HG03520 (cell line): ENCODE measurements at regions not wholly inside any gene's neighbourhood (a gene's known extent, or its start where the extent isn't known, plus 50 kb on each side); places are given as distances from the start of the nearest gene placed in this dataset.

Experiments used
- ATAC-seq: cut with Tn5 transposase; IDR thresholded peaks from one replicate; pipeline ENCODE4 v1.9.1; 2021; ENCODE audit warnings: mild to moderate bottlenecking, moderate library complexity; ENCODE audit not compliant: unreplicated experiment

GRCh38 chr5:175388531-175388930 lies 55.5 kb downstream of the DRD1 start:
- ATAC-seq: no peak

- no peak for ATAC-seq
Observed at GRCh38 chr5:175387144-175387543, 56.8 kb downstream of the DRD1 start.

DNA sequence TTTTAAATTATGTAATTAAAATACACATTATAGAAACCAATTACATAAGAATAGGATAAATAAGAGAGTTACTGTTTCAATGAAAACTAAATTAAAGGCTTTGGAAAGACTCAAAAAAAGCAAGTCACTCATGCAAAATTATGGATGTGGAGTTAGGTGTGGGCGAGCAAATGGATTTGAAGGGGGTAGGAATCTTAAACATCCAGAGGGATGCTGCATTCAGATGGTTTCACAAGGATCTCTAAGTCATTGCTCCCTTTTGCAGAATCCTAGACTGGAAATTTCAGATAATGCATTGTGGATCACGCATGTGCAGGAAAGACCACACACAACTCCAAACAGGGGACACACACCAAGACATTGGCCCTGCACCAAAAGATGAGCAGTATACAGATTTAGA lies 57.5 kb downstream of the DRD1 start:
- no peak for ATAC-seq

DNA sequence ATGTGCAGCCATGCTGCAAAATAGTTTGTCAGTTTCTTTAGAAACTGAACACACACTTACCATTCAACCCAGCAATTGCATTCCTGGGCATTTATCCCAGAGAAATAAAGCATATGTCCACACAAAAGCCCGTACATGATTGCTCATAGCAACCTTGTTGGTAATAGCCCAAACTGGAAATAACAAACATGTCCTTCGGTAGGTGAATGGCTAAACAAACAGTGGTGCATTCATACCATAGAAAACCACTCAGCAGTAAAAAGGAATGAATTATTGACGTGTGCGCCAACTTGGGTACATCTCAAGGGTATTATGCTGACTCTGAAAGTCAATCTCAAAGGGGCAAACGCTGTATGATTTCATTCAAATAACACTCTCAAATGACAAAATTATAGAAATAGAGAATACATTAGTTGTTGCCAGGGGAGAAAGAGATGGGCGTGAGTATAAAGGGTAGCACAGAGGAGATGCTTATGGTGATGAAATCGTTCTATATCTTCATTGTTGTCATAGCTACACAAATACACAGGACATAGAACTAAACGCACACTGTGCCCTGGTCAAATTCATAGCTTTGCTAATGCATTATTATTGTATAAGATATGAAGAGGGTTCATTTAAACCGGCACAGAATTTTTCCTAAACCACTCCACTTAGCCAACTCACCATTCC lies 58.2 kb downstream of the DRD1 start:
- ATAC-seq: no peak

DNA sequence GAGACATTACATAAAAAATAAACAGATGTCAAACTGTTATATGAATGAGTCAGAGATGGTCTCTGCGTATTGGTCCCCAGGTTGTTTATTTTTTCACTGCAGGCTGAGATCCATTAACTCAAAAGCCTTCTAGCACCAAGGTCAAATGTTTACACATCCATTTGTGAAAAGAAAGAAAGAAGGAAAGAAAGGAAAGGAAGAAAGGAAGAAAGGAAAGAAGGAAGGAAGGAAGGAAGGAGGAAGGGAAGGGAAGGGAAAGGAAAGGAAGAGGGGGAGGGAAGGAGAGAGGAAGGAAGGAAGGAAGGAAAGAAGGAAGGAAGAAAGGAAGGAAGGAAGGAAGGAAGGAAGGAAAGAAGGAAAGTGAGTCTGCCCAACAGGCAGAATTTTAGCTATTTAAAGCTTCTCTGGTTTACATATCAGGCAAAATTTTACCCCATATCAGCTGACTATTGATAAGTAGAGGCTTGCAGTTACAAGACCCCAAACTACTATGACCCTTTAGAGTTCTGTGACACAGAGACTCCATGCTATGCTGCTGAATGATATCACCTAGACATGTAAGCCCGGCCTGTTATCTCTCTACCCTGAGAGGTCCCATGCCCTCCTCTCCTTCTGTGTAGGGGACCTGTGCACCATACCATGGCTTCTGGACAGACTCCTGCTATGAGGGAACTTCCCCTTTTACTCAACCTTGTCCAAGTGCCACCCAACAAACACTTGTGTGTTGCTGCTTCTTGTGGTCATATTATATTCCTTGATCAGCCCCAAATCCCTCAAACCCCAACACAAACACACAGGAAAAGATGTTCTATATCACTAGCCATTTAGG lies 59.0 kb downstream of the DRD1 start:
- ATAC-seq: no peak

DNA sequence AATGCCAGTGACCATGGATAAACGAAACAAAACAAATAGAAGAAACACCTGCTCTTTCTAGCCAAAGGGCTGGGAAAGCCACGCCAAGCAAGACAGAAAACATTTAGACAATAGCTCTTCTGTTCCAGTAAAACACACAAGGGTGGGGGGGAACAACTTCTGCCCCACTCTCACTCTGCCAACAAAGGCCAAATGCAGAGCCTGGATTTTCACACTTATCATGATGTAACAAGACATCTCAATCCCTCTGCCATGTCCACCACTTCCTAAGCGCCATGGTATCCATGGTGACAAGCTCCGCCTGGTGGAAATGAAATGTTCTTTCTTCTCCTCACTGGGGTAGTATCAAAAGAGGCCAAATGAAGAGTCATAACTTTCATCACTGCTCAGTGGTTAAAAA lies 60.6 kb downstream of the DRD1 start:
- ATAC-seq: no peak

DNA sequence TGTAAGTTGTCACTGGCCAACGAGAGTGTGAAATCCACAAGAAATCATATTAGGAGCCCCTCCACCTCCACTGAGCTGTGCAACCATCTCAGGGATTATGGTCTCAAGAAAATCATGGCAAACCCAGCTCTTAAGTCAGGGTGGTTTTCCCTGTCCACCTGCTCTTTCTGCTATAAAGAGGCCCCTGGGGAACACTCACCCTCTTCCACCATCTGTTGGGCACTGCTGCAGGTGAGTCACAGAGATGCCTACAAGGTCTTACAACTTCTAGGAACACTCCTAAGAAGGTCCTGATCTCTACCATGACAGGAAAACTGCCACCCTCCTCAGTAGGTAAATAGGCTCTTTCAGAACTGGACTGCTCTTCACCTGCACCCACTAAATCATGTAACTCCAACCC lies 61.8 kb downstream of the DRD1 start:
- no peak for ATAC-seq

DNA sequence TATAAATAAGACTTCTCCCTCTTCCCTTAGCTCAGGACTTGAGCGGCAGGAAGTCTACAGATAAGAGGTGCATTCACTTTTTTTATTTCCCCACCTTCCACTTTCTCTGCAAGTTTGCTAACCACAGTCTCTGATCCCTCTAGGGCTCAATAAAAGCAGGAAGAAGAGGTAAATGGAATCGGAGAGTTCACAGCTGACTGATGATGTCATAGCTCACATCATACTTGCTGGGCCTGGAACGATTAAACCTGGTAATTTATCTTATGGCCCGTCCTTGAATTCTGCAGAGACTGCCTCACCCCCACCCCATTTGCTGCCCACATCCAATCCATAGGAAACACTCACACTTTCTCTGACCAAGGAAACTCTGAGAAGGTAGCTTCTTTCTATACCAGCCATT lies 62.9 kb downstream of the DRD1 start:
- ATAC-seq: no peak

GRCh38 chr5:175380701-175381100 lies 63.3 kb downstream of the DRD1 start:
- ATAC-seq: no peak

GRCh38 chr5:175379867-175380266 lies 64.1 kb downstream of the DRD1 start:
- no peak for ATAC-seq

DNA sequence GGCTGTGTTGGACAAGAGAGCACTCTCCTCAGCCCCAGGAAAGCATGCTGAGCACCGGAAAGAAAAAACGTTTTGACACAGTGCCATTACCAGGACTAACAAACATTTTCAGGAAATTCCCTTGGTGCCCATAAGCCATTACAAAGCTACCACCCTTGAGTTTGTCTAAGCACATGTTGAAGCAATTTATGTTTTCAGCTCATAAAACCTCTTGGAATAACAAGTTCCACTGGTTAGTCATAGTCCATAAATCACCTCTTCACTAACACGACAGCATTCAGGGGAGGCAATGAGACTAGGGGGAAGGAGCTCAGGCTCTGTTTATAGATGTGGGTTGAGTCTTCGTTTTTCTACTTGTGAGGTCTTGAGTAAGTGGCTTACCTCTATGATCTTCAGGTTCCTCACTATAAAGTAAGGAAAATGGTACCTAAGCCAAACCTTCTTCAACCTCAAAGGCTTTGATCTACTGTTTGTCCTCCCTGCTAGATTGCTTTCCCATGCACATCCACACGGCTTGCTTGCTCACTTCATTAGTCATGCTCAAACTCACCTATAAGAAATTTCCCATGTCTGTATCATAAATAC lies 65.4 kb downstream of the DRD1 start:
- ATAC-seq: no peak

- no peak for ATAC-seq
Observed at GRCh38 chr5:175377816-175378215, 66.2 kb downstream of the DRD1 start.

GRCh38 chr5:175374166-175374875 lies 69.7 kb downstream of the DRD1 start:
- ATAC-seq: no peak

DNA sequence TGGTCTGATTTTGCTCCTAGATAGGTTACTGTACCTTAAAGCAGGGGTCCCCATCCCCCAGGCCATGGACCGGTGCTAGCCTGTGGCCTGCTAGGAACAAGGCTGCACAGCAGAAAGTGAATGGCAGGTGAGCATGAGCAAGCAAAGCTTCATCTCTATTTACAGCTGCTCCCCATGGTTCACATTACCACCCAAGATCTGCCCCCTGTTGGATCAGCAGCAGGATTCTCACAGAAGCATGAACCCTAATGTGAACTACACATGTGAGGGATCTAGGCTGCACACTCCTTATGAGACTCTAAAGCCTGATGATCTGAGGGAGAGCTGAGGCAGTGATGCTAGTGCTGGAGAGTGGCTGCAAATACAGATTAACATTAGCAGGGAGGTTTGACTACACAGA lies 78.1 kb downstream of the DRD1 start:
- ATAC-seq: no peak

- ATAC-seq: no peak
Observed at GRCh38 chr5:175363300-175363699, 80.7 kb downstream of the DRD1 start.

- no peak for ATAC-seq
Observed at GRCh38 chr5:175357995-175358394, 86.0 kb downstream of the DRD1 start.

DNA sequence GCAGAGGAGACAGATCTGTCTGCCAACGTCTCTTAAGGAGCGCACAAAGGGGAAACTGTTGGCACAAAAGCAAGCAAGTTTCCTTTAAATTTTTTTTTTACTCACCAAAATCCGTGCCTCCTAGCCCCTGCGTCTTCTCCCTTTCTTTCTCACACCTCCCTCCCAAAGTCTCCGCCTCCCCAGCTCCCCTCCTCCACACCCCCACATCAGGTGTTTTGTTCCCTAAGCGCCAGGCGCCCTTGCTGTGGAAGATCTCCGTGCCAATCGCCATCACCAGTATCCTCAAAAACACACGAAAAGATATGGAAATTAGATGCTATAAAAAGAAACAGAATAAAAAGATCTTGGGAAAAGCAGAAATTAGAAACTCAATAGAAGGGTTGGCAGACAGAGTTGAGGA lies 87.6 kb downstream of the DRD1 start:
- ATAC-seq: no peak

DNA sequence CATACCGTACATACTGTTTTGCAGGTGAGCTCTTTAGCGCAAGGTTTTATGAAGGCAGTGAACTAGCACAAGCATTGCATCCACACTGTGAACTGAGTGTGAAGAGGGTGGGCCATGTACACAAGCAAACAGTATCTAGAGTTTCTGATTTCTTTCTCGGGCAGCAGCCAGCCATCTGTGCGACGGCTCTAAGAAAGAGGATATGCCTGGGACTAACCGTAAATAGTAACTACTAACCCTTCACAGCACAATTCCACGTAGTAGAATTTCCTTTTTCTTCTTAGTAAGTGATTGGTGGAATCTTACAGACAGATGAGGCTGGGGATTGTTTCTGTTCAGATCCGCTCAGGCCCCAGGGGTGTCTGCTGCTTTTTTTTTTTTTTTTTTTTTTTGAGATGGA lies 89.0 kb downstream of the DRD1 start:
- no peak for ATAC-seq

GRCh38 chr5:175353926-175354325 lies 90.1 kb downstream of the DRD1 start:
- ATAC-seq: no peak

DNA sequence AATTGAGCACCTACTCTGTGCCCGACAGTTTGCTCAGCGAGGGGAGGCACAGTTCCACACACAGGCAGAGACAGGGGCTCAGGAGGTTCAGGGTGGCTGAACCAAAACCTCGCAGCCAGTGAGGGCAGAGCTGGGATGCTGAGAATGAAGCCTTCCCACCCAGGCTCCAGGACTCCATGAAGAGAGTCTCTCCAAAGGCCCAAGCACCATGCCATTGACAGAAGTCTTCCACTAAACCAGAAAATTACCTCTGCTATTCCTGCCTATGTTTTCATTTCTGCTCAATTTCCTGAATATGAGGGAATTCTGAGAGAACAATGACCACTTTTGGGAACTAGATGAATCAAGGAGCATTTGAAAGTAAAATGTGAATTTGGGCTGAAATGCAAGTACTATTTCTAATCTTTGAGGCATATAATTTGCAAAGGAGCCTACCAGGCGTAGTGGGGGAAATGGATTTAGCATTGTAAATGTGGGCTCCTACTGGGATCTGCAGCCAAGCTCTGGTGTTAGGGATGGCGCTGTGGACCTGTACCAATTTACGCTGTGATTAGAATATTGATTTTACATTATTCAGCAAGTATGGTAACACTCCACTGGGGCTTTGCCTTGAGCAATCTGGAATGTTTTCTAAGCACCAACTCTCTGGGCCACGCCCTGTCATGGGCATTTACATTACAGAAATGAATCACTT lies 91.9 kb downstream of the DRD1 start:
- no peak for ATAC-seq

DNA sequence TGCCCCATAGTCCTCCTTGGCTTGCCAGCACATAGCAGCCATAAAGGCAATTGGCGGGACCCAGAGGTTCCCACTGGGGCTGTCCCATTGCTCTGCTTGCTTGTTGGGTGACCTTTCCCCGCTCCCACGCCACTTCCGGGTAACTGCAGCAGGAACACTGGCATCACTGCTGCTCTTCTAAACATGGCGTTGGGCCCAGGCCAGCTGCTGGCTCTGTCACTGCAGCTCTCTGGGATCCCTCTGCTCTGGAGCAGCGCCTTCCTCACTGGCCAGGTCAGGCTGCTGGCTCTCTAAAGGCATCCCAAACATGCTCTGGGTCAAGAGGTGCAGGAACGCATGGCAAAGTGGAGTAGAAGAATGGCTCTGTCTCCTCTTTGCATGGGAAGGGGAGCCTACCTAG lies 92.9 kb downstream of the DRD1 start:
- no peak for ATAC-seq
